22Rv1 (cell line): ENCODE measurements at regions not wholly inside any gene's neighbourhood (a gene's known extent, or its start where the extent isn't known, plus 50 kb on each side); places are given as distances from the start of the nearest gene placed in this dataset.

Experiments used
- CTCF ChIP-seq: fragments of 450-650 bp; IDR thresholded peaks from 2 replicates; pipeline ENCODE4 v1.5.1; 2017; ENCODE audit warnings: mild to moderate bottlenecking
- ZFX ChIP-seq: fragments of 450-650 bp; IDR thresholded peaks from 2 replicates; pipeline ENCODE4 v1.6.1; 2017; ENCODE audit warnings: antibody characterized with exemption, borderline replicate concordance

- TF ChIP-seq CTCF, result no peak
- TF ChIP-seq ZFX, result no peak
These were observed 182.4 kb upstream of the ARSJ start for GRCh38 chr4:114161809-114162208.
